HG03432 (cell line): ENCODE measurements at regions not wholly inside any gene's neighbourhood (a gene's known extent, or its start where the extent isn't known, plus 50 kb on each side); places are given as distances from the start of the nearest gene placed in this dataset.
A peak's percentile ranks its signal among the peaks of the same experiment; 100 is the strongest.
"Not testable (repeated sequence)": the region's sequence is repeated elsewhere in the genome, so short reads cannot be mapped to it uniquely, and the experiment has no call there.

Source experiments
- ATAC-seq: cut with Tn5 transposase; IDR thresholded peaks from one replicate; pipeline ENCODE4 v1.9.1; 2021; ENCODE audit warnings: mild to moderate bottlenecking, moderate library complexity; ENCODE audit not compliant: unreplicated experiment

- no peak for ATAC-seq
Observed at GRCh38 chr3:20310629-20311028, 124.6 kb upstream of the SGO1 start.

- ATAC-seq: no peak
Observed at GRCh38 chr3:20307383-20307782, 121.4 kb upstream of the SGO1 start.

GRCh38 chr3:20305647-20306046 is 119.6 kb upstream of the SGO1 start:
- no peak for ATAC-seq

GRCh38 chr3:20302766-20303165 is 116.8 kb upstream of the SGO1 start:
- no peak for ATAC-seq

- ATAC-seq: no peak
Observed at GRCh38 chr3:20288050-20288449, 102.0 kb upstream of the SGO1 start.

GRCh38 chr3:20280257-20280656 is 94.3 kb upstream of the SGO1 start:
- no peak for ATAC-seq

GRCh38 chr3:20265977-20266376 is 80.0 kb upstream of the SGO1 start:
- ATAC-seq: not testable (repeated sequence)

- ATAC-seq: no peak
Observed at GRCh38 chr3:20264900-20265567, 79.0 kb upstream of the SGO1 start.

- no peak for ATAC-seq
Observed at GRCh38 chr3:20258371-20258770, 72.4 kb upstream of the SGO1 start.

- ATAC-seq: peak; percentile 91
Observed at GRCh38 chr3:20256144-20256543, 70.1 kb upstream of the SGO1 start.

- no peak for ATAC-seq
Observed at GRCh38 chr3:20254268-20255117, 68.5 kb upstream of the SGO1 start.

GRCh38 chr3:20250786-20251185 is 64.8 kb upstream of the SGO1 start:
- ATAC-seq: no peak

- no peak for ATAC-seq
Observed at GRCh38 chr3:20250314-20250713, 64.3 kb upstream of the SGO1 start.

- ATAC-seq: peak; percentile 91
Observed at GRCh38 chr3:20246662-20247061, 60.7 kb upstream of the SGO1 start.

GRCh38 chr3:20245781-20246180 is 59.8 kb upstream of the SGO1 start:
- peak; percentile 34 for ATAC-seq

GRCh38 chr3:20240154-20240883 is 54.3 kb upstream of the SGO1 start:
- ATAC-seq: no peak

- ATAC-seq: not testable (repeated sequence)
Observed at GRCh38 chr3:20238199-20238598, 52.2 kb upstream of the SGO1 start.

- ATAC-seq: no peak
Observed at GRCh38 chr3:20236603-20237002, 50.6 kb upstream of the SGO1 start.
